Fibroblast of lung (primary cell): ENCODE measurements at regions not wholly inside any gene's neighbourhood (a gene's known extent, or its start where the extent isn't known, plus 50 kb on each side); places are given as distances from the start of the nearest gene placed in this dataset.

Experiments used
- DNase-seq, 2 donors: peaks; one replicate each; pipeline versions ENCODE4 v3.0.0 to v3.0.0-alpha.2; 2010; ENCODE audit warnings: low read depth in 2 of 2
- H2AFZ ChIP-seq: 2 replicates; pipeline ENCODE4 v1.5.1; 2012; ENCODE audit warnings: low read length, control low read depth, inconsistent platforms
- H3K27ac ChIP-seq: 2 replicates; pipeline ENCODE4 v1.5.1; 2011; ENCODE audit warnings: low read length, control low read depth; ENCODE audit not compliant: insufficient read depth
- H3K27me3 ChIP-seq: 2 replicates; pipeline ENCODE4 v1.5.1; 2011; ENCODE audit warnings: mild to moderate bottlenecking, low read length; ENCODE audit not compliant: control insufficient read depth, insufficient read depth
- H3K36me3 ChIP-seq: 2 replicates; pipeline ENCODE4 v1.5.1; 2011; ENCODE audit warnings: low read length; ENCODE audit not compliant: control insufficient read depth, insufficient read depth
- H3K4me1 ChIP-seq: 2 replicates; pipeline ENCODE4 v1.5.1; 2011; ENCODE audit warnings: low read length; ENCODE audit not compliant: control insufficient read depth, insufficient read depth; ENCODE audit errors: extremely low read depth
- H3K4me2 ChIP-seq: 2 replicates; pipeline ENCODE4 v1.5.1; 2011; ENCODE audit warnings: low read length, control low read depth; ENCODE audit not compliant: insufficient read depth; ENCODE audit errors: extremely low read depth
- H3K4me3 ChIP-seq, 4 experiments: fragments of 200-600 bp in 1 of 4; sonication (generic) in 1 of 4; replicated peaks in 1 of 4; 2 replicates each; pipeline ENCODE4 v1.5.1; 2011 to 2016; ENCODE audit warnings: low read length in 4 of 4, low read depth in 3 of 4, mild to moderate bottlenecking in 3 of 4, control low read depth in 2 of 4, inconsistent platforms in 1 of 4, mixed read lengths in 1 of 4; ENCODE audit not compliant: insufficient read depth in 1 of 4; ENCODE audit errors: control extremely low read depth in 1 of 4
- H3K79me2 ChIP-seq: 2 replicates; pipeline ENCODE4 v1.5.1; 2012; ENCODE audit warnings: mild to moderate bottlenecking, low read length, inconsistent platforms; ENCODE audit not compliant: control insufficient read depth, insufficient read depth
- H3K9ac ChIP-seq: 2 replicates; pipeline ENCODE4 v1.5.1; 2011; ENCODE audit warnings: mild to moderate bottlenecking, low read length, control low read depth; ENCODE audit not compliant: insufficient read depth
- H3K9me3 ChIP-seq: 2 replicates; pipeline ENCODE4 v1.5.1; 2012; ENCODE audit warnings: low read depth, low read length; ENCODE audit not compliant: control insufficient read depth, insufficient read depth
- H4K20me1 ChIP-seq: 2 replicates; pipeline ENCODE4 v1.5.1; 2011; ENCODE audit warnings: low read length; ENCODE audit not compliant: control insufficient read depth, insufficient read depth; ENCODE audit errors: extremely low read depth
- CTCF ChIP-seq, 2 donors: IDR thresholded peaks in 1 of 2; conservative IDR thresholded peaks in 1 of 2; 1 replicate in 1 of 2; 2 replicates in 1 of 2; pipeline ENCODE4 v1.5.1; 2011 to 2012; ENCODE audit warnings: low read length in 2 of 2, control low read depth in 1 of 2, inconsistent platforms in 1 of 2, low read depth in 1 of 2, mild to moderate bottlenecking in 1 of 2
- EZH2 ChIP-seq: IDR thresholded peaks from 2 replicates; pipeline ENCODE4 v1.5.1; 2012; ENCODE audit warnings: low read length, control low read depth, mild to moderate bottlenecking; ENCODE audit errors: missing control alignments

DNA sequence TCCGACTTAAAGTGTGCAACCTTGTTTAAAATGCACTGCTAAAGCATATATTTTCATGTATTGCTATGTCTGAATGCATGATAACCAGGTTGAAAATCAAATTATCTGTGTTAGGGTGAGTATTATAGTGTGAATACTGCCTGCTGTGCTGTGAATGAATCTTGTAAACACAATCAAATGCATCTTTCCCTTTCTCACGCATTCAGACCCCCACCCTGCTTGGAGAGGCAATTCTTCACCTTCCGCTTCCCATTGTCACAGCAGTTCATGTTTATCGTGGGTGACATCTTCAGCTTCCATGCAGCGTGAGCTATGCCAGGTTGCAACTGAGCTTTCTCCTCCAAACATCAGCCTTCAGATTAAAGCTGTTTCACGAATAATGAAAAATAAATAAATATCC is 418.0 kb downstream of the MEIS1 start:
- no peak for DNase-seq
- Histone ChIP-seq H3K9me3 (no peaks in the 10 kb centered on the region), H3K36me3 (no peaks in the 10 kb centered on the region), H2AFZ (no peak overlapping the region), H3K27ac (no peak overlapping the region), H3K4me3 (no peak overlapping the region), H3K9ac (no peak overlapping the region), H3K4me1 (peaks cover 33% of the 10 kb centered on the region), H3K79me2 (no peaks in the 10 kb centered on the region), H4K20me1 (no peaks in the 10 kb centered on the region), H3K27me3 (no peaks in the 10 kb centered on the region), H3K4me2 (no peak overlapping the region)
- TF ChIP-seq EZH2 (no peak), CTCF (conservative IDR thresholded peaks at IDR 0.05 in 1 of 2, IDR thresholded peaks at IDR 0.05 in 1 of 2; ENCODE audit: low read depth in 1 of 2, low read length in 2 of 2) (no peak)

DNA sequence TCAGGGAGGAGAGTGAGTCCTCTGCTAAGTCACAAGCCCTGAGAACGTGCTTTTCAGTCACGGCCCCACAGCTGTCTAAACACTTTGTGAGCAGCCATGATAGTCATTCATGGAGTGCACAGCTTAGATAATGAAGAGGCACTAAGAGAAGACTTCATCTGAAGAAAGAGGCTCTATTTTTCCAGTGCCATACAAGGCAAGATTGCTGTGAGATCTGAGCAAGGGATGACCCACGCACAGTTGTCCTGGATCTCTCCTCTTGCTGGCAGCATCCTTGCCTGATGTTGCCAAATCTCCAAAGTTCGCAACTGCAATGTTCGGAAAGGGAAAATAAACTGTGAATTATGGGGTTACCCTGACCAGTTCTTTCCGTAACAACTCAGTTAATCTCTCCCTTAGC is 418.7 kb downstream of the MEIS1 start:
- no peaks in the 10 kb centered on the region for H3K27me3 ChIP-seq
- H3K27ac ChIP-seq: no peak overlapping the region
- no peak overlapping the region for H3K9ac ChIP-seq
- H3K4me1 ChIP-seq: peaks cover 33% of the 10 kb centered on the region
- peak; percentile 41 to 61 for DNase-seq
- peak overlapping the region in 1 of 4 experiments; percentile 2 for H3K4me3 ChIP-seq
- no peak overlapping the region for H3K4me2 ChIP-seq
- H3K9me3 ChIP-seq: no peaks in the 10 kb centered on the region
- no peaks in the 10 kb centered on the region for H3K36me3 ChIP-seq
- no peaks in the 10 kb centered on the region for H3K79me2 ChIP-seq
- TF ChIP-seq EZH2: no peak
- TF ChIP-seq CTCF (conservative IDR thresholded peaks at IDR 0.05 in 1 of 2, IDR thresholded peaks at IDR 0.05 in 1 of 2; ENCODE audit: low read depth in 1 of 2, low read length in 2 of 2): no peak
- H4K20me1 ChIP-seq: no peaks in the 10 kb centered on the region
- peak overlapping the region; percentile 2 for H2AFZ ChIP-seq

GRCh38 chr2:66854298-66854697 is 419.4 kb downstream of the MEIS1 start:
- Histone ChIP-seq H3K4me3 (no peak overlapping the region), H3K27ac (peak overlapping the region; percentile 26), H3K9ac (no peak overlapping the region), H3K4me1 (peaks cover 30% of the 10 kb centered on the region), H3K27me3 (no peaks in the 10 kb centered on the region), H3K36me3 (no peaks in the 10 kb centered on the region), H3K9me3 (no peaks in the 10 kb centered on the region), H3K79me2 (no peaks in the 10 kb centered on the region), H4K20me1 (no peaks in the 10 kb centered on the region), H3K4me2 (peak overlapping the region; percentile 34), H2AFZ (no peak overlapping the region)
- TF ChIP-seq EZH2 (no peak), CTCF (conservative IDR thresholded peaks at IDR 0.05 in 1 of 2, IDR thresholded peaks at IDR 0.05 in 1 of 2; ENCODE audit: low read depth in 1 of 2, low read length in 2 of 2) (no peak)
- peak in 1 of 2 donors; percentile 79 for DNase-seq
